Globus pallidus (tissue), 1 donor: ENCODE measurements at regions not wholly inside any gene's neighbourhood (a gene's known extent, or its start where the extent isn't known, plus 50 kb on each side); places are given as distances from the start of the nearest gene placed in this dataset.
"Not testable (repeated sequence)": the region's sequence is repeated elsewhere in the genome, so short reads cannot be mapped to it uniquely, and the experiment has no call there.

Experiments used
- DNase-seq: peaks from one replicate; pipeline ENCODE4 v3.0.0-alpha.2; 2015; ENCODE audit warnings: low spot score

GRCh38 chr4:104330125-104330905, 164.4 kb downstream of the CXXC4 start:
- DNase-seq, result no peak

DNA sequence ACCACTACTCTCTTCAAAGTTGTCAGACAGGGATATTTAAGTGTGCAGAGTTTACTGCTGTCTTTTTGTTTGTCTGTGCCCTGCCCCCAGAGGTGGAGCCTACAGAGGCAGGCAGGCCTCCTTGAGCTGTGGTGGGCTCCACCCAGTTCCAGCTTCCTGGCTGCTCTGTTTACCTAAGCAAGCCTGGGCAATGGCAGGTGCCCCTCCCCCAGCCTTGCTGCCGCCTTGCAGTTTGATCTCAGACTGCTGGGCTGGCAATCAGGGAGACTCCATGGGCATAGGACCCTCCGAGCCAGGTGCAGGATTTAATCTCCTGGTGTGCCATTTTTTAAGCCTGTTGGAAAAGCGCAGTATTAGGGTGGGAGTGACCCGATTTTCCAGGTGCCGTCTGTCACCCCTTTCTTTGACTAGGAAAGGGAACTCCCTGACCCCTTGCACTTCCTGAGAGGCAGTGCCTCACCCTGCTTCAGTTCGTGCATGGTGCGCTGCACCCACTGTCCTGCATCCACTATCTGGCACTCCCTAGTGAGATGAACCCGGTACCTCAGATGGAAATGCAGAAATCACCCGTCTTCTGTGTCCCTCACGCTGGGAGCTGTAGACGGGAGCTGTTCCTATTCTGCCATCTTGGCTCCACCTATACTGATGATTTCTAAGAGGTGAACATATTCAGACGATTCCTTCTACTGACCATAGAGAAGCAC, 167.6 kb downstream of the CXXC4 start:
- not testable (repeated sequence) for DNase-seq

DNA sequence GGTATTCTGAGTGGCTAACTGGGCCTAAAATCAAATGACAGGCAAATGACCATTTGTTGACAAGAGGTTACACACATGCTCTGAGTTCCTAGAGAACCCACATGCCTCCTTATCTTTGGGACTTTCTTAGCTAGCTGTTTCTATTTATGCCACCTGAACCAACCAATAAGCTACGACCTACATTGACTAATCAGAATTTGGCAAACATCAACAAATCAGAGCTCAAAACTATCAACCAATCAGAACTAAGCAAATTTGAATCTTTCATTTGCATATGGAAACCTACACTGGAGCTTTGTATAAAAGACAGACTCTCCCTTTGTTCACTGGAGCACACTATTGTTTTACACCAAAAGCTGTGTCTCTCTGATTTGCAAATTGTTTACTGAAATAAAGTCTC, 192.0 kb downstream of the CXXC4 start:
- DNase-seq, result peak; percentile 79

DNA sequence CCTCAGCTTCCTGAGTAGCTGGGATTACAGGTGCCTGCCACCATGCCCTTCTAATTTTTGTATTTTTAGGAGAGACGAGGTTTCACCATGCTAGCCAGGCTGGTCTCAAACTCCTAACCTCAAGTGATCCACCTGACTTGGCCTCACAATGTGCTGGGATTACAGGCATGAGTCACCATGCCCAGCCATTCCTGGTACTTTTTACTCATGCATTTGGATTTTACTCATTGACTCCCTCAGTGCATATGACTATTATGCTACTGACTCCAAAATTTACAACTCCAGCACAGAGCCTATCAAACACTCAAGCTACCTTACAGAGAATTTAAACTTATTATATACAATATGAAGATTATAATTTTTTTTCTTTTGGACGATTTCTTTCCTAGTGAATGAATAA, 199.9 kb downstream of the CXXC4 start:
- no peak for DNase-seq

GRCh38 chr4:104286867-104287266, 207.8 kb downstream of the CXXC4 start:
- DNase-seq, result no peak

GRCh38 chr4:104283303-104283702, 211.4 kb downstream of the CXXC4 start:
- no peak for DNase-seq

DNA sequence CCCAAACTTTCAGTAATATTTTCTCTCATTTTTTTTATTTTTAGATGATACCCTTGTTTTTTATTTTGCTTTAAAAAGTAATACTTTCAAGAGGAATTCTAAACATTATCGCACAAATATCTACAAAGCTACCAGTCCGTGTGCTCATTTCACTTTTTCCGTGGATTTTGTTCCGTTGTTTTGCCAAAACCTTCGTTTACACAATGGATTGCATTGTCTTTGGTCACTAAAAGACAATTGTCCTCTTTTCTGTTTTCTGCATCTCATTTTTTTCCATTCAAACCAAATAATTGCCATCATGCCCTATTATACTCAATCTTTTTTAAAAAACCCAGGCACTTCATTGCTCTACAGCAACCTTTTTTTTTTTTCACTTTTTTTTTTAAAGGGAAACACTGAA, 214.9 kb downstream of the CXXC4 start:
- DNase-seq, result peak; percentile 89

- DNase-seq, result no peak
These were observed 221.7 kb downstream of the CXXC4 start for GRCh38 chr4:104272966-104273365.

DNA sequence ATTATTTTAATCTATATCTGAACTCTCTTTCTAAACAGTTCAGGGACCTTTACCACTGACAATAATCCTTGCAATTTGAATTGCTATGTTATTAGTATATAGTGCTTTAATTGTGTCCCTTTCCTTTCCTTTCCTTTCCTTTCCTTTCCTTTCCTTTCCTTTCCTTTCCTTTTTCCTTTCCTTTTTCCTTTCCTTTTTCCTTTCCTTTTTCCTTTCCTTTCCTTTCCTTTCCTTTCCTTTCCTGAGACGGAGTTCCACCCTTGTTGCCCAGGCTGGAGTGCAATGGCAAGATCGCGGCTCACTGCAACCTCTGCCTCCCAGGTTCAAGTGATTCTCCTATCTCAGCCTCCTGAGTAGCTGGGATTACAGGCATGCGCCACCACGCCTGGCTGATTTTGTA, 225.1 kb downstream of the CXXC4 start:
- not testable (repeated sequence) for DNase-seq

- no peak for DNase-seq
These were observed 231.6 kb downstream of the CXXC4 start for GRCh38 chr4:104263100-104263499.

GRCh38 chr4:104262678-104263077, 232.0 kb downstream of the CXXC4 start:
- peak; percentile 62 for DNase-seq

DNA sequence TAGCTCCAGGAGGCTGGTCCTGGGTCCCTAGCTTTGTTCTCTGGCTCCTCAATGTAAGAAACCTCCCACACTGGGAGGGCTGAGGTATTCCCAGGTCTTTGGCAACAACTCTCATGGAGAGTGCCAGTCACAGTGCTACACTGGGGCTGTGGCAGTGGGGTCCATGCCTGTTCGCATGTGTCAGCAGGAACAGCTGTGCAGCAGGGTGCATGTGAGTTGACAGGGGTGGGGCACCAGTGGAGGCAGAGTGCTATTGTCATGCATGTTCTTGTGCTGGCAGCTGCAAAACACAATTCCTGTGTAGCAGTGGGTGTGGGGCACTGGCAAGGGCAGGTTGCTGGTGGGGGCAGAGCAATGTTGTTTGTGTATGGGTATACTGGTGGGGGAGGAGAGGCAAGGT, 246.0 kb downstream of the CXXC4 start:
- no peak for DNase-seq

DNA sequence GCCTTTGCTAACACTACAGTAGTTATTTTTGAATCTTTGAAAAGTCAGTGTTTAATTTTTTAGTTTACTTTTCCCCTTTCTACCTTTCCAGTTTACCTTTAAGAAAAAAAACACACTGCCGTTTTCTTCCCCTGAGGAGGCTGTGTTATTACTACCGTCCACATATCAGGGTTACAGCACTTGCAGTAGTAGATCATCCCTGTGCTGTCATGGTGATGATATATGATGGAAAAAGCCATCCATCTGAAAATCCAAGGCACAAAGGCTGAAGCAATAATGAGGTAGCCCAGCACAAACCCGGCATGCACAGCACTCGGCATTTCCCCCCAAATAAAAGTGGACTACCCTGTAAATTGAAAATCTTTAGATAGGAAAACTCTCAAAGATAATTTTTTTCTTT, 258.7 kb downstream of the CXXC4 start:
- DNase-seq, result no peak

GRCh38 chr4:104217526-104217925, 277.2 kb downstream of the CXXC4 start:
- no peak for DNase-seq

GRCh38 chr4:104211657-104212056, 283.0 kb downstream of the CXXC4 start:
- no peak for DNase-seq

DNA sequence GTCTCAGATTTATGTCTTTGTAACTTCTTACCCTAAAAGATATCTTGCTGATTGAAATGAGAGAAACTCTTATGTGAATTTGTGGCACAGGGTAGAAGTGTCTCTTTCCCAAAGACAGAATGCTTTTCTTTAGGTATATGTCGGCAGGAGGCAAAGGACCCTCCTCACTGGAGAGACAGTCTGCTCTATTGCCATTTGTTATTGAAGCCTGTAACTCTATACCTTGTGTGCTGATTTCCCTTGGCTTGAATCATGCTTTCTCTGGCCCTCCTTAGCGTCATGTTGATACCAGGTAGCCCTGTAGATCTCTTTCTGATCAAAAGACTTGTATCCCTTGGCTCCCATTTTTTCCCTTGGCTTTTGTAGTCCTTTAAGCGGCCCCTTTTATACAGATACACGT, 284.3 kb downstream of the CXXC4 start:
- DNase-seq, result no peak

GRCh38 chr4:104206784-104207183, 287.9 kb downstream of the CXXC4 start:
- DNase-seq, result no peak

DNA sequence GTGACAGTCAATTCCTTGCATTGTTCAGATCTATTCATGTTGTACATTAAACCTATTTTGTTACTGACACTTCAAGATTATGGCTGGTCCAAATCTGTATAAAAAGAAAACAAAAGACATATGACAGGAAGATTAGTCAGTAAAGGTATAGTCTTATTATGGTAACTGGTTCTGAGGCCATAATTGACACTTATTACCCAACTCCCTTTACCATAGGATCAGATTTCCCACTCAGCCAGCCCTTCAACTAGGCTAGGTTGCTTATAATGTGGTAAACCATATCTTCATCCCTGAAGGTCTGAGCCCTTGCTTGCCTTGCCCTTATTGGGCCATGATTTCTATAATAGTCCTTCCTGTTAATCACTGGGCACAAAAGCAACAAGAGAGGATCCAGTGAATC, 289.6 kb downstream of the CXXC4 start:
- no peak for DNase-seq

GRCh38 chr4:104188301-104188700, 306.4 kb downstream of the CXXC4 start:
- DNase-seq, result no peak

DNA sequence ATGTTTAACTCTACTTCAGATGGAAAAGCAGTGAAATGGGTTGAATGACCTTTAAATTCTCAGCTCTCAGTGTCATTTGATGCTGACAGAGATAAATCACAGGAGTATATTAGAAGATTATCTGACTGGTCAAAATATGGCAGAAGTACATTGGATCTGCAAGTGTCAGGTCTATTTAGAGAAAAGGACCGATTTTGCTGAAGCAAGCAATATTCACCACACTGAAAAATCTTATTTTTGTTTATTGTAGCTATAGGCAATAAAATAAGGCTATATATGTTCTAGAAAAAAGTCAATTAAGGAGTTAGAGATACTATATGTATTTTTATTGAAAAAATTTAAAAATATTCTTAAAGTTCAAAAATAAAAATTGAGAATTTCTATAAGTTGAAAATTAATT, 325.3 kb downstream of the CXXC4 start:
- DNase-seq, result no peak

GRCh38 chr4:104166749-104167148, 327.9 kb downstream of the CXXC4 start:
- no peak for DNase-seq

DNA sequence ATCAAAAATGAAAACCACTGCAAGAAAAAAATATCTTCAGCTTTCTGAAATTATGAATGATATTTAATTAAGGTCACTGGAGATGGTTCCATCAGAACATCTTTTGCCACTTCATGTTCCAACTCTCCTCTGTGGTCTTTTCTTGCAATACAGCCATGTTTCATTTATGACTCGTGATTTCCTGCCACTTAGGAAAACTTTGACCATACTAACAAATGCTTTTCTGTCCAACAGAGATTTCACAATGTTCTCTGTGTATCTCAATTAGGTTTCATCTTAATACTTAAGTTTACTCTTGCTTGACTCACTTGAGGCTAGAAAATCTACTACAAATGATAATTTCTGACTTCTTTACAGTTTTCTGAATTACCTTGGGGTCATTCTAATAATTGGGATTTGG, 330.9 kb downstream of the CXXC4 start:
- no peak for DNase-seq

DNA sequence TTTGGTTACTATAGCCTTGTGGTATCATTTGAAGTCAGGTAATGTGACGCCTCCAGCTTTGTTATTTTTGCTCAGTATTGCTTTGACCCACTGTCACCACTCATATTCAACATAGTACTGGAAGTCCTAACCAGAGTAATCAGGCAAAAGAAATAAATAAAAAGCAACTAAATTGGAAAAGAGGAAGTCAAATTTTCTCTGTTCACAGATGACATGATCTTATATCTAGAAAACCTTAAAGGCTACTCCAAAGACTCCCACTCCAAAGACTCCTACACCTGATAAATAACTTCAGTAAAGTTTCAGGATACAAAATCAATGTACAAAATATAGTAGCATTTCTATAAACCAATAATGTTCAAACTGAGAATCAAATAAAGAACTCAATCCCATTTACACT, 348.6 kb downstream of the CXXC4 start:
- no peak for DNase-seq

DNA sequence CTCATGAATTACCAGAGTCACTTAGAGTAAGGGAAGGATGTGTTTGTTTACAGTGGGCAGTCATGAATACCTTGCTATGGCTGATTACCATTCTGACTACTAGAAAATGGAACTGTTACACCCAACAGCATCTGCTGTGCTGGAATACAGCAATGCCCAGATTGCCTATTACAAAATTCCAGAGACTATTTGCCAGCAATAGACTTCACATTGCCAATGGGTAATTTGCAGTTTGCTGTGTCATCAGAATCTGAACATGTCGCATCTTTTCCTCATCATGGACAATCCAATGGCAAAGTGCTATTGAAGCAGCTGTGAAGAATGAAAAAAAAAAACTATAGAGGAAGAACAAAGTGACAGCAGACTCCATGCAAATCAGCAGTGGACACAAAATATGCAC, 356.6 kb downstream of the CXXC4 start:
- no peak for DNase-seq
